ENCODE measurements at regions not wholly inside any gene's neighbourhood (a gene's known extent, or its start where the extent isn't known, plus 50 kb on each side); places are given as distances from the start of the nearest gene placed in this dataset.

GRCh38 chr10:57993302-57993701 is 274.4 kb downstream of the IPMK start:
- TF ChIP-seq EZH2 (IDR thresholded peaks at IDR 0.05; ENCODE audit: insufficient read depth, poor library complexity, severe bottlenecking) (no peak), EZH2phosphoT487 (IDR thresholded peaks at IDR 0.05; ENCODE audit: insufficient read depth, low read depth) (no peak)
